CD4-positive, alpha-beta T cell treated with Interleukin-17A for 1 hour (primary cell): ENCODE measurements at regions not wholly inside any gene's neighbourhood (a gene's known extent, or its start where the extent isn't known, plus 50 kb on each side); places are given as distances from the start of the nearest gene placed in this dataset.
"Not testable (repeated sequence)": the region's sequence is repeated elsewhere in the genome, so short reads cannot be mapped to it uniquely, and the experiment has no call there.

ENCODE experiments used
- DNase-seq: peaks from one replicate; pipeline ENCODE4 v3.0.0-alpha.2; 2020

GRCh38 chr5:153296251-153296844 is 194.1 kb upstream of the GRIA1 start:
- not testable (repeated sequence) for DNase-seq

GRCh38 chr5:153299891-153300290 is 190.6 kb upstream of the GRIA1 start:
- no peak for DNase-seq

- DNase-seq = no peak
Observed at GRCh38 chr5:153308282-153308681, 182.2 kb upstream of the GRIA1 start.

- no peak for DNase-seq
Observed at GRCh38 chr5:153318556-153318955, 171.9 kb upstream of the GRIA1 start.

GRCh38 chr5:153321478-153321877 is 169.0 kb upstream of the GRIA1 start:
- no peak for DNase-seq

- DNase-seq = no peak
Observed at GRCh38 chr5:153340139-153340538, 150.3 kb upstream of the GRIA1 start.

- DNase-seq = no peak
Observed at GRCh38 chr5:153340738-153341137, 149.7 kb upstream of the GRIA1 start.

- DNase-seq = no peak
Observed at GRCh38 chr5:153342487-153342886, 148.0 kb upstream of the GRIA1 start.

- DNase-seq = no peak
Observed at GRCh38 chr5:153347611-153348010, 142.9 kb upstream of the GRIA1 start.

GRCh38 chr5:153350175-153350883 is 140.1 kb upstream of the GRIA1 start:
- no peak for DNase-seq

GRCh38 chr5:153352685-153353219 is 137.7 kb upstream of the GRIA1 start:
- DNase-seq = peak; percentile 16

- DNase-seq = no peak
Observed at GRCh38 chr5:153357493-153358112, 132.9 kb upstream of the GRIA1 start.

- DNase-seq = no peak
Observed at GRCh38 chr5:153358315-153358976, 132.0 kb upstream of the GRIA1 start.

- DNase-seq = no peak
Observed at GRCh38 chr5:153360860-153361259, 129.6 kb upstream of the GRIA1 start.

GRCh38 chr5:153361735-153362409 is 128.6 kb upstream of the GRIA1 start:
- no peak for DNase-seq

- DNase-seq = no peak
Observed at GRCh38 chr5:153365547-153365946, 124.9 kb upstream of the GRIA1 start.

- DNase-seq = no peak
Observed at GRCh38 chr5:153367466-153367865, 123.0 kb upstream of the GRIA1 start.

- DNase-seq = no peak
Observed at GRCh38 chr5:153372425-153373129, 117.9 kb upstream of the GRIA1 start.

- DNase-seq = no peak
Observed at GRCh38 chr5:153373130-153373498, 117.4 kb upstream of the GRIA1 start.

GRCh38 chr5:153381630-153382029 is 108.8 kb upstream of the GRIA1 start:
- not testable (repeated sequence) for DNase-seq

- DNase-seq = no peak
Observed at GRCh38 chr5:153390569-153390968, 99.9 kb upstream of the GRIA1 start.

- DNase-seq = no peak
Observed at GRCh38 chr5:153399595-153399994, 90.9 kb upstream of the GRIA1 start.
